VCaP (cell line): ENCODE measurements at regions not wholly inside any gene's neighbourhood (a gene's known extent, or its start where the extent isn't known, plus 50 kb on each side); places are given as distances from the start of the nearest gene placed in this dataset.

Experiments used
- H3K27ac ChIP-seq: fragments of 450-650 bp; 2 replicates; pipeline ENCODE4 v1.5.1; 2017
- CTCF ChIP-seq: fragments of 450-650 bp; conservative IDR thresholded peaks from 2 replicates; pipeline ENCODE4 v1.5.1; 2017; ENCODE audit warnings: mild to moderate bottlenecking, moderate library complexity

- H3K27ac ChIP-seq: peak overlapping the region; percentile 25; the same call in 1 of the 2 replicates
- no peak for TF ChIP-seq CTCF
Observed at GRCh38 chr3:40725031-40725430, 200.3 kb downstream of the ZNF621 start.

GRCh38 chr3:40731445-40731844, 206.7 kb downstream of the ZNF621 start:
- no peak for TF ChIP-seq CTCF

GRCh38 chr3:40736943-40737342, 212.2 kb downstream of the ZNF621 start:
- no peak for TF ChIP-seq CTCF
- H3K27ac ChIP-seq: no peak overlapping the region

More at GRCh38 chr3:40731445-40731844, 206.7 kb downstream of the ZNF621 start:
- H3K27ac ChIP-seq: no peak overlapping the region

- TF ChIP-seq CTCF: no peak
- H3K27ac ChIP-seq: no peak overlapping the region
Observed at GRCh38 chr3:40737343-40737742, 212.6 kb downstream of the ZNF621 start.

GRCh38 chr3:40739971-40740370, 215.2 kb downstream of the ZNF621 start:
- no peak overlapping the region for H3K27ac ChIP-seq

GRCh38 chr3:40741729-40742128, 217.0 kb downstream of the ZNF621 start:
- no peak for TF ChIP-seq CTCF
- H3K27ac ChIP-seq: no peak overlapping the region

More at GRCh38 chr3:40739971-40740370, 215.2 kb downstream of the ZNF621 start:
- TF ChIP-seq CTCF: no peak

- TF ChIP-seq CTCF: no peak
- H3K27ac ChIP-seq: no peak overlapping the region
Observed at GRCh38 chr3:40745381-40746106, 220.8 kb downstream of the ZNF621 start.
